ENCODE measurements at regions not wholly inside any gene's neighbourhood (a gene's known extent, or its start where the extent isn't known, plus 50 kb on each side); places are given as distances from the start of the nearest gene placed in this dataset.

- TF ChIP-seq ZNF565 (CRISPR knock-in tag; conservative IDR thresholded peaks at IDR 0.05; ENCODE audit: low read depth) (no peak), ZFP30 (CRISPR knock-in tag; IDR thresholded peaks at IDR 0.05) (no peak), BACH2 (CRISPR knock-in tag; IDR thresholded peaks at IDR 0.05; ENCODE audit: borderline replicate concordance) (no peak), ZNF8 (CRISPR knock-in tag; IDR thresholded peaks at IDR 0.05) (no peak), CREB5 (CRISPR knock-in tag; IDR thresholded peaks at IDR 0.05; ENCODE audit: low read depth) (no peak), PATZ1 (CRISPR knock-in tag; IDR thresholded peaks at IDR 0.05; ENCODE audit: borderline replicate concordance) (no peak), ISL1 (CRISPR knock-in tag; IDR thresholded peaks at IDR 0.05) (no peak), ZC3H10 (CRISPR knock-in tag; IDR thresholded peaks at IDR 0.05) (no peak), CSRNP3 (CRISPR knock-in tag; IDR thresholded peaks at IDR 0.05) (no peak), ARNTL (CRISPR knock-in tag; IDR thresholded peaks at IDR 0.05; ENCODE audit: borderline replicate concordance, low read depth) (no peak), TSHZ2 (CRISPR knock-in tag; IDR thresholded peaks at IDR 0.05) (no peak)
- no peak for ATAC-seq
Measured at GRCh38 chr11:134734141-134734845, 322.3 kb upstream of the B3GAT1 start.

- TF ChIP-seq ZC3H10 (CRISPR knock-in tag; IDR thresholded peaks at IDR 0.05) = no peak
- TF ChIP-seq ESRRG (CRISPR knock-in tag; IDR thresholded peaks at IDR 0.05) = no peak
- no peak for TF ChIP-seq GLIS3 (CRISPR knock-in tag; IDR thresholded peaks at IDR 0.05)
- no peak for TF ChIP-seq RARB (CRISPR knock-in tag; IDR thresholded peaks at IDR 0.05)
- no peak for TF ChIP-seq PPARA (CRISPR knock-in tag; IDR thresholded peaks at IDR 0.05; ENCODE audit: borderline replicate concordance)
- no peak for TF ChIP-seq ZNF70 (CRISPR knock-in tag; IDR thresholded peaks at IDR 0.05)
- TF ChIP-seq PATZ1 (CRISPR knock-in tag; IDR thresholded peaks at IDR 0.05; ENCODE audit: borderline replicate concordance) = no peak
- no peak for TF ChIP-seq CSDC2 (CRISPR knock-in tag; IDR thresholded peaks at IDR 0.05)
- no peak for TF ChIP-seq ZNF565 (CRISPR knock-in tag; conservative IDR thresholded peaks at IDR 0.05; ENCODE audit: low read depth)
- no peak for TF ChIP-seq ZNF8 (CRISPR knock-in tag; IDR thresholded peaks at IDR 0.05)
- TF ChIP-seq TCF4 (CRISPR knock-in tag; IDR thresholded peaks at IDR 0.05; ENCODE audit: borderline replicate concordance) = no peak
- no peak for TF ChIP-seq TOX (CRISPR knock-in tag; IDR thresholded peaks at IDR 0.05; ENCODE audit: borderline replicate concordance)
- TF ChIP-seq SNAI2 (CRISPR knock-in tag; IDR thresholded peaks at IDR 0.05) = no peak
- no peak for TF ChIP-seq ARNTL (CRISPR knock-in tag; IDR thresholded peaks at IDR 0.05; ENCODE audit: borderline replicate concordance, low read depth)
- TF ChIP-seq CREB5 (CRISPR knock-in tag; IDR thresholded peaks at IDR 0.05; ENCODE audit: low read depth) = no peak
- no peak for TF ChIP-seq ZFP30 (CRISPR knock-in tag; IDR thresholded peaks at IDR 0.05)
- TF ChIP-seq BACH2 (CRISPR knock-in tag; IDR thresholded peaks at IDR 0.05; ENCODE audit: borderline replicate concordance) = no peak
- no peak for TF ChIP-seq ISL1 (CRISPR knock-in tag; IDR thresholded peaks at IDR 0.05)
- ATAC-seq = no peak
Measured at GRCh38 chr11:134733646-134734045, 321.6 kb upstream of the B3GAT1 start.
